H1 (cell line): ENCODE measurements at regions not wholly inside any gene's neighbourhood (a gene's known extent, or its start where the extent isn't known, plus 50 kb on each side); places are given as distances from the start of the nearest gene placed in this dataset.

Source experiments
- CTCF ChIA-PET: fragments of 300-600 bp; sonication (Branson Sonifier 250); formaldehyde crosslinking; loops from one replicate; lab custom pipeline; 2021; ENCODE audit not compliant: partially characterized antibody; lab: Charles Lee
- POLR2A ChIA-PET: fragments of 300-600 bp; sonication (Branson Sonifier 250); formaldehyde crosslinking; loops from one replicate; lab custom pipeline; 2021; ENCODE audit warnings: inconsistent platforms; ENCODE audit not compliant: partially characterized antibody; lab: Charles Lee
- DNase-seq, 2 experiments: peaks; one replicate each; pipeline versions ENCODE4 v3.0.0 to v3.0.0-alpha.2; 2010 to 2022; ENCODE audit warnings: low spot score in 2 of 2, low read depth in 1 of 2, mixed read lengths in 1 of 2
- FAIRE-seq: peaks from 2 replicates; lab custom pipeline; 2011; peaks lifted over from hg19 to GRCh38; lab: Jason Lieb, UNC
- H2AFZ ChIP-seq: 2 replicates; pipeline ENCODE4 v1.8.1; 2012; ENCODE audit warnings: low read length, inconsistent platforms
- H2AK5ac ChIP-seq: 2 replicates; pipeline ENCODE4 v1.6.1; 2013; ENCODE audit warnings: low read depth, low read length
- H2BK120ac ChIP-seq: replicated peaks from 2 replicates; pipeline ENCODE3; 2013; ENCODE audit warnings: low read depth, low read length, inconsistent platforms
- H2BK12ac ChIP-seq: 2 replicates; pipeline ENCODE4 v1.6.1; 2013; ENCODE audit warnings: low read depth, low read length
- H2BK15ac ChIP-seq: 2 replicates; pipeline ENCODE4 v1.6.1; 2013; ENCODE audit warnings: low read length
- H2BK20ac ChIP-seq: 2 replicates; pipeline ENCODE4 v1.6.1; 2013; ENCODE audit warnings: low read length
- H2BK5ac ChIP-seq: 2 replicates; pipeline ENCODE4 v1.6.1; 2013; ENCODE audit warnings: low read depth, low read length
- H3K14ac ChIP-seq: 2 replicates; pipeline ENCODE4 v1.6.1; 2013; ENCODE audit warnings: inconsistent platforms; ENCODE audit not compliant: insufficient read length
- H3K18ac ChIP-seq: 2 replicates; pipeline ENCODE4 v1.6.1; 2013; ENCODE audit warnings: low read length; ENCODE audit errors: extremely low read depth
- H3K23ac ChIP-seq: 2 replicates; pipeline ENCODE4 v1.6.1; 2013; ENCODE audit warnings: inconsistent platforms; ENCODE audit not compliant: insufficient read length
- H3K23me2 ChIP-seq: 2 replicates; pipeline ENCODE4 v1.6.1; 2013; ENCODE audit warnings: low read depth, low read length
- H3K27ac ChIP-seq: 2 replicates; pipeline ENCODE4 v1.6.1; 2011; ENCODE audit warnings: low read depth, low read length, inconsistent platforms
- H3K27me3 ChIP-seq, 4 experiments: replicated peaks in 1 of 4; 1 replicate in 1 of 4; 2 replicates in 3 of 4; pipeline versions ENCODE4 v1.6.1 to v1.8.1; 2011 to 2013; ENCODE audit warnings: low read length in 3 of 4, mild to moderate bottlenecking in 3 of 4, inconsistent platforms in 2 of 4, mixed read lengths in 2 of 4, moderate library complexity in 1 of 4; ENCODE audit not compliant: control insufficient read depth in 3 of 4, insufficient read depth in 3 of 4; ENCODE audit errors: extremely low read depth in 1 of 4
- H3K36me3 ChIP-seq, 4 experiments: 2 replicates each; pipeline versions ENCODE4 v1.6.1 to v1.8.1; 2011 to 2013; ENCODE audit warnings: mild to moderate bottlenecking in 4 of 4, low read length in 3 of 4, moderate library complexity in 2 of 4, control low read depth in 1 of 4, inconsistent platforms in 1 of 4; ENCODE audit not compliant: insufficient read depth in 4 of 4, control insufficient read depth in 2 of 4
- H3K4ac ChIP-seq: replicated peaks from 2 replicates; pipeline ENCODE3; 2013; ENCODE audit warnings: low read length, low read depth, mixed read lengths, inconsistent platforms; ENCODE audit not compliant: insufficient read length
- H3K4me1 ChIP-seq, 4 experiments: replicated peaks in 1 of 4; 1 replicate in 1 of 4; 2 replicates in 3 of 4; pipeline versions ENCODE4 v1.6.1 to v1.8.1; 2011 to 2013; ENCODE audit warnings: low read length in 3 of 4, inconsistent platforms in 2 of 4, mixed read lengths in 1 of 4; ENCODE audit not compliant: insufficient read depth in 4 of 4, control insufficient read depth in 3 of 4
- H3K4me2 ChIP-seq, 2 experiments: 2 replicates each; pipeline versions ENCODE4 v1.6.1 to v1.8.1; 2011 to 2013; ENCODE audit warnings: low read depth in 2 of 2, low read length in 2 of 2, control low read depth in 1 of 2, inconsistent platforms in 1 of 2, mild to moderate bottlenecking in 1 of 2; ENCODE audit not compliant: insufficient read depth in 1 of 2
- H3K4me3 ChIP-seq, 4 experiments: fragments of 200-600, 300-600 bp in 1 of 4; sonication (generic), shearing (Covaris generic), sonication (Bioruptor Twin) in 1 of 4; 2 replicates each; pipeline versions ENCODE4 v1.5.1 to v1.8.1; 2011 to 2016; ENCODE audit warnings: low read length in 4 of 4, low read depth in 3 of 4, control low read depth in 2 of 4, inconsistent platforms in 2 of 4, mild to moderate bottlenecking in 2 of 4, mixed read lengths in 1 of 4, moderate library complexity in 1 of 4; ENCODE audit not compliant: insufficient read depth in 2 of 4; ENCODE audit errors: extremely low read depth in 1 of 4
- H3K56ac ChIP-seq: replicated peaks from 2 replicates; pipeline ENCODE3; 2013; ENCODE audit warnings: low read depth, mild to moderate bottlenecking, mixed read lengths, low read length, inconsistent platforms; ENCODE audit not compliant: insufficient read length
- H3K79me1 ChIP-seq: 2 replicates; pipeline ENCODE4 v1.6.1; 2013; ENCODE audit warnings: low read depth, low read length, control low read depth
- H3K79me2 ChIP-seq, 2 experiments: 2 replicates each; pipeline versions ENCODE4 v1.6.1 to v1.8.1; 2012 to 2013; ENCODE audit warnings: low read length in 2 of 2, mild to moderate bottlenecking in 2 of 2, inconsistent platforms in 1 of 2; ENCODE audit not compliant: insufficient read depth in 2 of 2, control insufficient read depth in 1 of 2
- H3K9ac ChIP-seq, 4 experiments: replicated peaks in 1 of 4; 1 replicate in 1 of 4; 2 replicates in 3 of 4; pipeline versions ENCODE4 v1.6.1 to v1.8.1; 2011 to 2013; ENCODE audit warnings: low read depth in 3 of 4, low read length in 3 of 4, control low read depth in 2 of 4, mild to moderate bottlenecking in 2 of 4, moderate library complexity in 2 of 4, inconsistent platforms in 1 of 4; ENCODE audit errors: extremely low read depth in 1 of 4
- H3K9me3 ChIP-seq, 2 experiments: 2 replicates each; pipeline versions ENCODE4 v1.6.1 to v1.8.1; 2012 to 2013; ENCODE audit warnings: mild to moderate bottlenecking in 2 of 2, moderate library complexity in 2 of 2, control low read depth in 1 of 2, inconsistent platforms in 1 of 2, low read depth in 1 of 2, low read length in 1 of 2, mixed read lengths in 1 of 2; ENCODE audit not compliant: insufficient read depth in 2 of 2
- H4K20me1 ChIP-seq, 2 experiments: replicated peaks in 1 of 2; 2 replicates each; pipeline versions ENCODE3 to v1.8.1; 2011 to 2013; ENCODE audit warnings: inconsistent platforms in 2 of 2, low read length in 2 of 2, mild to moderate bottlenecking in 1 of 2; ENCODE audit not compliant: insufficient read depth in 2 of 2, control insufficient read depth in 1 of 2
- H4K5ac ChIP-seq: 2 replicates; pipeline ENCODE4 v1.6.1; 2013; ENCODE audit warnings: low read length, low read depth, mixed read lengths, inconsistent platforms; ENCODE audit not compliant: insufficient read length
- H4K8ac ChIP-seq: 2 replicates; pipeline ENCODE4 v1.8.0; 2013; ENCODE audit warnings: mild to moderate bottlenecking, moderate library complexity, low read length, inconsistent platforms; ENCODE audit not compliant: insufficient read depth; ENCODE audit errors: extremely low read depth
- H4K91ac ChIP-seq: replicated peaks from 2 replicates; pipeline ENCODE3; 2013; ENCODE audit warnings: low read length, mixed read lengths, inconsistent platforms; ENCODE audit not compliant: insufficient read length
- EGR1 ChIP-seq: IDR thresholded peaks from 2 replicates; pipeline ENCODE4 v1.6.1; 2011; ENCODE audit warnings: low read depth, low read length, borderline replicate concordance
- RAD21 ChIP-seq, 2 experiments: IDR thresholded peaks in 1 of 2; conservative IDR thresholded peaks in 1 of 2; 2 replicates each; pipeline ENCODE4 v1.6.1; 2011; ENCODE audit warnings: low read depth in 2 of 2, low read length in 2 of 2, improper control_type of control experiment in 1 of 2, inconsistent platforms in 1 of 2, mild to moderate bottlenecking in 1 of 2, moderate library complexity in 1 of 2
- WGBS, 2 experiments: shearing (Covaris generic) in 1 of 2; methylation state at CpG; one replicate each; pipeline versions ENCODE4 v1.1.6 to v1.1.7; 2013 to 2015; ENCODE audit warnings: low lambda C conversion rate in 2 of 2, mixed read lengths in 2 of 2, inconsistent platforms in 1 of 2, low coverage in 1 of 2, missing lambda C conversion rate in 1 of 2; ENCODE audit not compliant: insufficient replicate concordance in 2 of 2, insufficient coverage in 1 of 2, insufficient read length in 1 of 2; ENCODE audit errors: extremely low coverage in 1 of 2, missing lambda C conversion rate in 1 of 2; 5-methylcytosine and 5-hydroxymethylcytosine counted together
- TF ChIP-seq, protein P1 (sequence below), 3 experiments: IDR thresholded peaks; 1 replicate in 2 of 3; 2 replicates in 1 of 3; pipeline versions ENCODE4 v1.5.1 to v1.6.1; 2011; ENCODE audit warnings: low read length in 3 of 3, mild to moderate bottlenecking in 3 of 3, inconsistent platforms in 2 of 3, low read depth in 1 of 3, moderate library complexity in 1 of 3; ENCODE audit not compliant: insufficient read depth in 1 of 3; ENCODE audit errors: control extremely low read depth in 1 of 3

DNA sequence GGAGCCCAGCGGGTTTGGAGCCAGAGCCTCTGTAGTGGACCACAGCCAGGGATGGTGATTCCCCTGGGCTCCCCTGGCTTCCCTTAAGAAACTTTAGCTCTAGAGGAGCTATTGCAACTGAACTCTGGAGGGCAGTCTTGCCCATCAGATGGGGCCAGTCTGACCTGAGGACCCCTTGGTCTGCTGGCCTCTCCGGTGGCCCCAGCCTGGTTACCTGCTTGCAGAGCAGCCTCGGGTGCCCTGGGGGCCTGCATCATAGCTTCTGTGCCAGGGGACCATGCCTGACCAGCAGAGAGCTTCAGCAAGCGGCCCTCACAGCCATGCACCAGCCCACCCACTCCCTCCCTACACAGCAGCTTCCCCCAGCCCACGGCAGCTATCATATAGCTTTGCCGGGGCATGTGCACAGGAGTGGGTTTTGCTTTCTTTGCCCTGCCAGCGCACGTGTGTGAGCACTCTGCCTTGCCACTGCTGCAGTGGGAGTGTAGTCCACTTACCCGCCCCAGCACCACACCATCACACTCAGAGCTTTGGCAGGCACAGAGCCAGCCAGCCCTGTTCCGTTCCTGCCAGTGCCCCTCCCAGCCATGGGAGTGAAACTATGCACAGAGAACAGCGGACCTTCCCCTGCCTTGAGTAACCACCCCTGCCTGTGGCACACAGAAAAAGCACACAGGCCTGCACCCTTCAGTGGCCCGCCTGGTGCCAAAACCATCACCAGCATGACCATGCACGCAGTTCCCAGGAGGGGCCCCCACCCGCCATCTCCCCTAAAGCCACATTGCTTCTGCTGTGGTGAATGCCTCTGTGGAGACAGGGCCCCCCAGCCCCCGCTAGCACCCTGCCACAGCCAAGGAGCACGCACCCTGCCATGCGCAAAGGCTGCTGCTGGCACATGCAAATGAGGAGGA, 442.9 kb upstream of the NEGR1 start:
- peaks cover 0 to 4% (median 0%) of the 10 kb centered on the region in 4 experiments; a peak in 2 of 7 replicates for H3K4me1 ChIP-seq
- H4K20me1 ChIP-seq = no peaks in the 10 kb centered on the region
- peak; percentile 54 to 68 for DNase-seq
- H3K56ac ChIP-seq = peak overlapping the region; percentile 21
- peak overlapping the region; percentile 43; the same call in 1 of the 2 replicates for H2BK20ac ChIP-seq
- no peak overlapping the region for H3K18ac ChIP-seq
- H3K27ac ChIP-seq = no peak overlapping the region; the same call in 1 of the 2 replicates
- H3K14ac ChIP-seq = no peak overlapping the region
- no peak overlapping the region for H3K23ac ChIP-seq
- H2AK5ac ChIP-seq = no peak overlapping the region
- H3K79me1 ChIP-seq = no peaks in the 10 kb centered on the region
- WGBS, 2 experiments = 84% methylated on average over 17 of the region's 17 CpGs; no CpG with 5 or more reads in 1 of the 2 experiments
- H4K91ac ChIP-seq = peak overlapping the region; percentile 94
- H3K4me3 ChIP-seq = no peak overlapping the region
- H3K27me3 ChIP-seq = no peaks in the 10 kb centered on the region
- ChIA-PET CTCF (interaction anchor here (0.6 to 1.9 kb wide), 43 partner anchors 9 to 1964 kb away, joined by 3 to 20 read pairs (median 4); no protein-coding TSS in a partner anchor), POLR2A (interaction anchor here (0.6 kb wide), 1 partner anchor 32 kb away, joined by 3 read pairs; no protein-coding TSS in a partner anchor)
- H2BK120ac ChIP-seq = no peak overlapping the region
- H3K9ac ChIP-seq = no peak overlapping the region
- peak overlapping the region; percentile 47 for H3K4ac ChIP-seq
- H4K8ac ChIP-seq = peak overlapping the region; percentile 86
- 0 out of 2 replicates have a peak overlapping the region, but pooled peaks have one; percentile 64 for H2AFZ ChIP-seq
- H3K23me2 ChIP-seq = no peaks in the 10 kb centered on the region
- H3K79me2 ChIP-seq = no peaks in the 10 kb centered on the region
- TF ChIP-seq, protein P1, sequence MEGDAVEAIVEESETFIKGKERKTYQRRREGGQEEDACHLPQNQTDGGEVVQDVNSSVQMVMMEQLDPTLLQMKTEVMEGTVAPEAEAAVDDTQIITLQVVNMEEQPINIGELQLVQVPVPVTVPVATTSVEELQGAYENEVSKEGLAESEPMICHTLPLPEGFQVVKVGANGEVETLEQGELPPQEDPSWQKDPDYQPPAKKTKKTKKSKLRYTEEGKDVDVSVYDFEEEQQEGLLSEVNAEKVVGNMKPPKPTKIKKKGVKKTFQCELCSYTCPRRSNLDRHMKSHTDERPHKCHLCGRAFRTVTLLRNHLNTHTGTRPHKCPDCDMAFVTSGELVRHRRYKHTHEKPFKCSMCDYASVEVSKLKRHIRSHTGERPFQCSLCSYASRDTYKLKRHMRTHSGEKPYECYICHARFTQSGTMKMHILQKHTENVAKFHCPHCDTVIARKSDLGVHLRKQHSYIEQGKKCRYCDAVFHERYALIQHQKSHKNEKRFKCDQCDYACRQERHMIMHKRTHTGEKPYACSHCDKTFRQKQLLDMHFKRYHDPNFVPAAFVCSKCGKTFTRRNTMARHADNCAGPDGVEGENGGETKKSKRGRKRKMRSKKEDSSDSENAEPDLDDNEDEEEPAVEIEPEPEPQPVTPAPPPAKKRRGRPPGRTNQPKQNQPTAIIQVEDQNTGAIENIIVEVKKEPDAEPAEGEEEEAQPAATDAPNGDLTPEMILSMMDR (IDR thresholded peaks at IDR 0.05; ENCODE audit: control extremely low read depth in 1 of 3, insufficient read depth in 1 of 3, low read depth in 1 of 3, low read length in 3 of 3) = peak; percentile 59 to 88 (median 82)
- peak; percentile 96 to 99 for TF ChIP-seq RAD21 (IDR thresholded peaks at IDR 0.05 in 1 of 2, conservative IDR thresholded peaks at IDR 0.05 in 1 of 2; ENCODE audit: low read depth in 2 of 2, low read length in 2 of 2)
- no peak for TF ChIP-seq EGR1
- H3K4me2 ChIP-seq = no peak overlapping the region
- H4K5ac ChIP-seq = no peak overlapping the region
- no peaks in the 10 kb centered on the region for H3K9me3 ChIP-seq
- 0 out of 2 replicates have a peak overlapping the region, but pooled peaks have one; percentile 88 for H2BK15ac ChIP-seq
- FAIRE-seq = no peak
- no peaks in the 10 kb centered on the region for H3K36me3 ChIP-seq
- 0 out of 2 replicates have a peak overlapping the region, but pooled peaks have one; percentile 46 for H2BK12ac ChIP-seq
- H2BK5ac ChIP-seq = peak overlapping the region; percentile 54; the same call in 1 of the 2 replicates
